H9 (cell line): ENCODE measurements at regions not wholly inside any gene's neighbourhood (a gene's known extent, or its start where the extent isn't known, plus 50 kb on each side); places are given as distances from the start of the nearest gene placed in this dataset.
A peak's percentile ranks its signal among the peaks of the same experiment; 100 is the strongest.

Experiments
- DNase-seq: peaks from one replicate; pipeline ENCODE4 v3.0.0-alpha.2; 2017
- H2AFZ ChIP-seq: one replicate; pipeline ENCODE4 v1.6.1; 2013; ENCODE audit warnings: mild to moderate bottlenecking, low read length, control low read depth, moderate library complexity
- H2AK5ac ChIP-seq: 2 replicates; pipeline ENCODE4 v1.6.1; 2013; ENCODE audit warnings: low read length, control low read depth, mixed read lengths; ENCODE audit not compliant: insufficient read length
- H2BK120ac ChIP-seq: one replicate; pipeline ENCODE4 v1.6.1; 2013; ENCODE audit warnings: low read depth, mild to moderate bottlenecking, low read length, control low read depth, inconsistent platforms; ENCODE audit not compliant: poor library complexity, severe bottlenecking
- H2BK12ac ChIP-seq: 2 replicates; pipeline ENCODE4 v1.6.1; 2013; ENCODE audit warnings: low read length, control low read depth, mixed read lengths, low read depth; ENCODE audit not compliant: insufficient read length
- H2BK15ac ChIP-seq: 2 replicates; pipeline ENCODE4 v1.6.1; 2013; ENCODE audit warnings: low read depth, low read length, control low read depth
- H2BK20ac ChIP-seq: one replicate; pipeline ENCODE4 v1.6.1; 2013; ENCODE audit warnings: low read depth, mild to moderate bottlenecking, low read length, control low read depth, inconsistent platforms; ENCODE audit not compliant: poor library complexity, severe bottlenecking
- H2BK5ac ChIP-seq: 2 replicates; pipeline ENCODE4 v1.6.1; 2013; ENCODE audit warnings: low read length, control low read depth, mixed read lengths; ENCODE audit not compliant: insufficient read length
- H3K14ac ChIP-seq: 2 replicates; pipeline ENCODE4 v1.6.1; 2013; ENCODE audit warnings: low read length, control low read depth; ENCODE audit not compliant: insufficient read depth
- H3K18ac ChIP-seq: 2 replicates; pipeline ENCODE4 v1.6.1; 2013; ENCODE audit warnings: low read depth, mild to moderate bottlenecking, mixed read lengths, low read length, control low read depth; ENCODE audit not compliant: insufficient read length
- H3K23ac ChIP-seq: 2 replicates; pipeline ENCODE4 v1.6.1; 2013; ENCODE audit warnings: low read length, control low read depth, mixed read lengths, low read depth; ENCODE audit not compliant: insufficient read length
- H3K23me2 ChIP-seq: 2 replicates; pipeline ENCODE4 v1.6.1; 2013; ENCODE audit warnings: low read depth, mild to moderate bottlenecking, mixed read lengths, low read length, control low read depth; ENCODE audit not compliant: insufficient read length, poor library complexity, severe bottlenecking
- H3K27ac ChIP-seq: 2 replicates; pipeline ENCODE4 v1.5.1; 2013; ENCODE audit warnings: low read length, control low read depth, mixed read lengths, low read depth; ENCODE audit not compliant: insufficient read length
- H3K27me3 ChIP-seq: 2 replicates; pipeline ENCODE4 v1.6.1; 2013; ENCODE audit warnings: low read length, control low read depth, inconsistent platforms; ENCODE audit not compliant: insufficient read depth
- H3K4ac ChIP-seq: 2 replicates; pipeline ENCODE4 v1.6.1; 2013; ENCODE audit warnings: low read depth, mild to moderate bottlenecking, control low read depth, inconsistent platforms, low read length, moderate library complexity
- H3K4me1 ChIP-seq: 2 replicates; pipeline ENCODE4 v1.6.1; 2013; ENCODE audit warnings: low read length, control low read depth, inconsistent platforms; ENCODE audit not compliant: insufficient read depth
- H3K4me2 ChIP-seq: 2 replicates; pipeline ENCODE4 v1.6.1; 2013; ENCODE audit warnings: low read length, control low read depth, mixed read lengths; ENCODE audit not compliant: insufficient read length, insufficient read depth
- H3K56ac ChIP-seq: 2 replicates; pipeline ENCODE4 v1.6.1; 2013; ENCODE audit warnings: low read depth, mild to moderate bottlenecking, mixed read lengths, low read length, control low read depth; ENCODE audit not compliant: insufficient read length
- H3K79me1 ChIP-seq: 2 replicates; pipeline ENCODE4 v1.6.1; 2013; ENCODE audit warnings: low read depth, mild to moderate bottlenecking, moderate library complexity, low read length, control low read depth, inconsistent platforms; ENCODE audit not compliant: insufficient read depth, poor library complexity, severe bottlenecking
- H3K79me2 ChIP-seq: 2 replicates; pipeline ENCODE4 v1.6.1; 2013; ENCODE audit warnings: low read length, control low read depth, inconsistent platforms; ENCODE audit not compliant: insufficient read depth
- H3K9ac ChIP-seq: 2 replicates; pipeline ENCODE4 v1.6.1; 2013; ENCODE audit warnings: low read length, control low read depth, mixed read lengths; ENCODE audit not compliant: insufficient read length; ENCODE audit errors: extremely low read depth
- H3K9me3 ChIP-seq: one replicate; pipeline ENCODE4 v1.6.1; 2013; ENCODE audit warnings: low read depth, low read length, inconsistent platforms; ENCODE audit not compliant: control insufficient read depth
- H3T11ph ChIP-seq: one replicate; pipeline ENCODE4 v1.6.1; 2013; ENCODE audit warnings: mild to moderate bottlenecking, low read length, control low read depth, inconsistent platforms
- H4K20me1 ChIP-seq: one replicate; pipeline ENCODE4 v1.6.1; 2013; ENCODE audit not compliant: control insufficient read depth, insufficient read length, insufficient read depth
- H4K5ac ChIP-seq: 2 replicates; pipeline ENCODE4 v1.6.1; 2013; ENCODE audit warnings: low read depth, mild to moderate bottlenecking, mixed read lengths, low read length, control low read depth; ENCODE audit not compliant: insufficient read length
- H4K8ac ChIP-seq: replicated peaks from 2 replicates; pipeline ENCODE4 v1.6.1; 2013; ENCODE audit warnings: low read length, control low read depth, mixed read lengths, low read depth; ENCODE audit not compliant: insufficient read length
- H4K91ac ChIP-seq: 2 replicates; pipeline ENCODE4 v1.6.1; 2013; ENCODE audit warnings: low read depth, mild to moderate bottlenecking, moderate library complexity, mixed read lengths, low read length, control low read depth; ENCODE audit not compliant: insufficient read length
- H3K27ac Mint-ChIP-seq, 3 experiments: 2 replicates in 2 of 3; 3 replicates in 1 of 3; pipeline ENCODE4 v1.8.0; 2020 to 2021; ENCODE audit warnings: mixed read lengths in 3 of 3, mild to moderate bottlenecking in 1 of 3, moderate library complexity in 1 of 3
- H3K27me3 Mint-ChIP-seq: 2 replicates; pipeline ENCODE4 v1.8.0; 2021; ENCODE audit warnings: low read depth, mild to moderate bottlenecking, moderate library complexity, mixed read lengths
- H3K36me3 Mint-ChIP-seq, 3 experiments: 2 replicates in 2 of 3; 3 replicates in 1 of 3; pipeline ENCODE4 v1.8.0; 2020 to 2021; ENCODE audit warnings: low read depth in 3 of 3, mixed read lengths in 3 of 3; ENCODE audit not compliant: insufficient read depth in 1 of 3
- H3K4me1 Mint-ChIP-seq, 2 experiments: 2 replicates each; pipeline ENCODE4 v1.8.0; 2020; ENCODE audit warnings: mixed read lengths in 2 of 2
- H3K4me3 Mint-ChIP-seq, 2 experiments: 2 replicates in 1 of 2; 3 replicates in 1 of 2; pipeline ENCODE4 v1.8.0; 2020 to 2021; ENCODE audit warnings: mild to moderate bottlenecking in 2 of 2, mixed read lengths in 2 of 2, moderate library complexity in 1 of 2
- H3K9me3 Mint-ChIP-seq, 2 experiments: 2 replicates in 1 of 2; 3 replicates in 1 of 2; pipeline ENCODE4 v1.8.0; 2020; ENCODE audit warnings: mild to moderate bottlenecking in 2 of 2, mixed read lengths in 2 of 2, moderate library complexity in 1 of 2
- WGBS: extraction: QIAGEN DNeasy Blood & Tissue Kit; methylation state at CpG from one replicate; pipeline ENCODE4 v1.1.7; 2013; ENCODE audit warnings: missing lambda C conversion rate, low lambda C conversion rate, mixed read lengths; ENCODE audit not compliant: insufficient read length; ENCODE audit errors: extremely low coverage; 5-methylcytosine and 5-hydroxymethylcytosine counted together
- TF ChIP-seq, protein P1 (sequence below): fragments of 200-600 bp; sonication (generic); conservative IDR thresholded peaks from 3 replicates; pipeline ENCODE4 v1.8.0; 2021; ENCODE audit warnings: antibody characterized with exemption, mild to moderate bottlenecking

DNA sequence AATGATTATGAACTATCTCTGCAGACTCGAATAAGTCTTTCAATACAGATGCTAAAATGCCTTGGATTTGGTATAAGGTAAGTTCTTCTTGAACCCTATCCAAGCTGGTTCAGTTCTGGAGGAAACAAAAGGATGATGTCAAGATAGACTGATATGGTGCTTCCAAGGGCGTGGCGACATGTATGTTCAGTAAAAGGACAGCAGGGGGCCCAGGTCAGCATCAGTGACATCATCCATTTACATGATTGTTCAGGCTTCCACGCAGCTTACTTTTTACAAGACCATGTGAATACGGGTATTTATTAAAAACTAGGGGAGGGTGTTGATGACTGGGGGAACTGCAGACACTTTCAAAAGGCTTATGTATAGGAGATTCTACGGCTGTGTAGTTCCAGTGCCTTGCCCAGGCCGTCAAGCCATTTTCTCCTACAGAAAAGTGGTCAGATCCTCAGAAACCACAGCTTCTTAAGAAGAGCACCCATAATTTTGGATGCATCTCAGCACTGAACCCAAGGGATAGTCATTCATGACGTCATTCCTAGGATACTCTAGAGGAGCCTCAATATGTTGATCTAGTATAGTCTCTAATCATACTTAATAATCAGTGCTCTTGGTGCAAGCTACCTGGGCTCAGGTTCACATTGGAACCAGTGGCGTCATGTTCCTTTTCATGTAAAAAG, 527.7 kb downstream of the FUT8 start:
- Histone ChIP-seq H2BK15ac (no peak overlapping the region), H3K56ac (no peak overlapping the region), H3K23me2 (no peaks in the 10 kb centered on the region), H3K27ac (no peak overlapping the region), H3K9me3 (no peaks in the 10 kb centered on the region), H4K91ac (no peak overlapping the region), H3K23ac (no peak overlapping the region), H3K14ac (no peak overlapping the region), H2AK5ac (no peak overlapping the region), H4K5ac (no peak overlapping the region), H2BK120ac (no peak overlapping the region), H4K8ac (no peak overlapping the region), H3K4ac (no peak overlapping the region), H3T11ph (no peak overlapping the region), H3K79me1 (no peaks in the 10 kb centered on the region), H3K4me2 (no peak overlapping the region), H2BK20ac (no peak overlapping the region), H3K4me1 (peaks cover 4% of the 10 kb centered on the region; the same call in 1 of the 2 replicates), H2BK5ac (no peak overlapping the region), H2BK12ac (no peak overlapping the region), H3K27me3 (no peaks in the 10 kb centered on the region), H3K18ac (no peak overlapping the region), H2AFZ (no peak overlapping the region), H3K79me2 (no peaks in the 10 kb centered on the region), H4K20me1 (no peaks in the 10 kb centered on the region), H3K9ac (no peak overlapping the region)
- Mint-ChIP-seq H3K27me3 (no peaks in the 10 kb centered on the region), H3K4me1 (peaks cover 29 to 30% of the 10 kb centered on the region in 2 experiments), H3K9me3 (no peaks in the 10 kb centered on the region), H3K27ac (no peak overlapping the region), H3K4me3 (no peak overlapping the region), H3K36me3 (no peaks in the 10 kb centered on the region)
- WGBS = no CpG with 5 or more reads among the region's 9 CpGs
- TF ChIP-seq, protein P1, sequence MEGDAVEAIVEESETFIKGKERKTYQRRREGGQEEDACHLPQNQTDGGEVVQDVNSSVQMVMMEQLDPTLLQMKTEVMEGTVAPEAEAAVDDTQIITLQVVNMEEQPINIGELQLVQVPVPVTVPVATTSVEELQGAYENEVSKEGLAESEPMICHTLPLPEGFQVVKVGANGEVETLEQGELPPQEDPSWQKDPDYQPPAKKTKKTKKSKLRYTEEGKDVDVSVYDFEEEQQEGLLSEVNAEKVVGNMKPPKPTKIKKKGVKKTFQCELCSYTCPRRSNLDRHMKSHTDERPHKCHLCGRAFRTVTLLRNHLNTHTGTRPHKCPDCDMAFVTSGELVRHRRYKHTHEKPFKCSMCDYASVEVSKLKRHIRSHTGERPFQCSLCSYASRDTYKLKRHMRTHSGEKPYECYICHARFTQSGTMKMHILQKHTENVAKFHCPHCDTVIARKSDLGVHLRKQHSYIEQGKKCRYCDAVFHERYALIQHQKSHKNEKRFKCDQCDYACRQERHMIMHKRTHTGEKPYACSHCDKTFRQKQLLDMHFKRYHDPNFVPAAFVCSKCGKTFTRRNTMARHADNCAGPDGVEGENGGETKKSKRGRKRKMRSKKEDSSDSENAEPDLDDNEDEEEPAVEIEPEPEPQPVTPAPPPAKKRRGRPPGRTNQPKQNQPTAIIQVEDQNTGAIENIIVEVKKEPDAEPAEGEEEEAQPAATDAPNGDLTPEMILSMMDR = peak; percentile 31; the same call in 2 of the 3 replicates
- peak; percentile 29 for DNase-seq
